GM12892 (cell line): ENCODE measurements at regions not wholly inside any gene's neighbourhood (a gene's known extent, or its start where the extent isn't known, plus 50 kb on each side); places are given as distances from the start of the nearest gene placed in this dataset.

Experiments used
- DNase-seq: peaks from one replicate; pipeline ENCODE4 v3.0.0; 2011; ENCODE audit not compliant: insufficient read length
- FAIRE-seq: peaks from 2 replicates; lab custom pipeline; 2011; peaks lifted over from hg19 to GRCh38; lab: Jason Lieb, UNC
- POLR2A ChIP-seq: IDR thresholded peaks from 2 replicates; pipeline ENCODE4 v1.6.1; 2011; ENCODE audit warnings: low read depth, low read length, control low read depth
- POLR2AphosphoS5 ChIP-seq: IDR thresholded peaks from 2 replicates; pipeline ENCODE4 v1.6.1; 2011; ENCODE audit warnings: low read depth, low read length, control low read depth
- TAF1 ChIP-seq: IDR thresholded peaks from 2 replicates; pipeline ENCODE4 v1.6.1; 2011; ENCODE audit warnings: low read depth, mild to moderate bottlenecking, control low read depth, low read length, borderline replicate concordance

- FAIRE-seq (no peak), DNase-seq (no peak)
- TF ChIP-seq POLR2AphosphoS5 (no peak), POLR2A (no peak), TAF1 (no peak)
Observed at GRCh38 chr12:123075646-123076171, 75.2 kb downstream of the PITPNM2 start.

- TF ChIP-seq TAF1 (no peak), POLR2A (no peak), POLR2AphosphoS5 (no peak)
- DNase-seq = no peak
- FAIRE-seq = no peak
Observed at GRCh38 chr12:123075087-123075645, 75.7 kb downstream of the PITPNM2 start.

- no peak for TF ChIP-seq POLR2A
- TF ChIP-seq POLR2AphosphoS5 = no peak
- no peak for TF ChIP-seq TAF1
- no peak for FAIRE-seq
- DNase-seq = no peak
Observed at GRCh38 chr12:123073962-123074801, 76.7 kb downstream of the PITPNM2 start.

- DNase-seq = no peak
- no peak for TF ChIP-seq POLR2A
- TF ChIP-seq POLR2AphosphoS5 = no peak
- TF ChIP-seq TAF1 = no peak
- FAIRE-seq = no peak
Observed at GRCh38 chr12:123073292-123073691, 77.6 kb downstream of the PITPNM2 start.

GRCh38 chr12:123071857-123072256, 79.0 kb downstream of the PITPNM2 start:
- FAIRE-seq (no peak), DNase-seq (no peak)
- TF ChIP-seq TAF1 = no peak
- TF ChIP-seq POLR2AphosphoS5 = no peak
- no peak for TF ChIP-seq POLR2A

- FAIRE-seq (no peak), DNase-seq (no peak)
- TF ChIP-seq POLR2AphosphoS5 (no peak), POLR2A (no peak), TAF1 (no peak)
Observed at GRCh38 chr12:123071099-123071800, 79.6 kb downstream of the PITPNM2 start.

GRCh38 chr12:123070267-123071081, 80.4 kb downstream of the PITPNM2 start:
- FAIRE-seq (no peak), DNase-seq (no peak)
- no peak for TF ChIP-seq TAF1
- no peak for TF ChIP-seq POLR2AphosphoS5
- TF ChIP-seq POLR2A = no peak

- no peak for TF ChIP-seq POLR2A
- no peak for TF ChIP-seq POLR2AphosphoS5
- TF ChIP-seq TAF1 = no peak
- FAIRE-seq (no peak), DNase-seq (no peak)
Observed at GRCh38 chr12:123069436-123070266, 81.2 kb downstream of the PITPNM2 start.

- no peak for DNase-seq
- TF ChIP-seq TAF1 (no peak), POLR2A (no peak)
- FAIRE-seq = no peak
Observed at GRCh38 chr12:123067654-123068053, 83.2 kb downstream of the PITPNM2 start.

GRCh38 chr12:123066384-123066710, 84.5 kb downstream of the PITPNM2 start:
- no peak for FAIRE-seq
- DNase-seq = no peak
- no peak for TF ChIP-seq TAF1
- TF ChIP-seq POLR2A = no peak
- TF ChIP-seq POLR2AphosphoS5 = no peak
